Spleen (tissue), 7 donors: ENCODE measurements at regions not wholly inside any gene's neighbourhood (a gene's known extent, or its start where the extent isn't known, plus 50 kb on each side); places are given as distances from the start of the nearest gene placed in this dataset.

ENCODE experiments used
- CTCF ChIP-seq, 11 experiments: fragments of 200-600 bp in 7 of 11; fragments of 450-650 bp in 4 of 11; sonication (generic) in 4 of 11; IDR thresholded peaks in 8 of 11; conservative IDR thresholded peaks in 3 of 11; 1 replicate in 7 of 11; 2 replicates in 4 of 11; pipeline versions ENCODE4 v1.4.0 to v1.8.0; 2016 to 2021; ENCODE audit warnings: antibody characterized with exemption in 11 of 11, inconsistent platforms in 4 of 11, mild to moderate bottlenecking in 1 of 11
- POLR2A ChIP-seq, 3 donors: fragments of 450-650 bp; IDR thresholded peaks; one replicate each; pipeline ENCODE4 v1.5.1; 2017; ENCODE audit warnings: antibody characterized with exemption in 3 of 3, mild to moderate bottlenecking in 1 of 3
- donor health status: DM: no; HTN: no; CAD: no; lungs with moderate emphysema.
- donor health status: DM: no; HTN: no; CAD: no.
- donor health status: DM: no; HTN: no; CAD: no.

DNA sequence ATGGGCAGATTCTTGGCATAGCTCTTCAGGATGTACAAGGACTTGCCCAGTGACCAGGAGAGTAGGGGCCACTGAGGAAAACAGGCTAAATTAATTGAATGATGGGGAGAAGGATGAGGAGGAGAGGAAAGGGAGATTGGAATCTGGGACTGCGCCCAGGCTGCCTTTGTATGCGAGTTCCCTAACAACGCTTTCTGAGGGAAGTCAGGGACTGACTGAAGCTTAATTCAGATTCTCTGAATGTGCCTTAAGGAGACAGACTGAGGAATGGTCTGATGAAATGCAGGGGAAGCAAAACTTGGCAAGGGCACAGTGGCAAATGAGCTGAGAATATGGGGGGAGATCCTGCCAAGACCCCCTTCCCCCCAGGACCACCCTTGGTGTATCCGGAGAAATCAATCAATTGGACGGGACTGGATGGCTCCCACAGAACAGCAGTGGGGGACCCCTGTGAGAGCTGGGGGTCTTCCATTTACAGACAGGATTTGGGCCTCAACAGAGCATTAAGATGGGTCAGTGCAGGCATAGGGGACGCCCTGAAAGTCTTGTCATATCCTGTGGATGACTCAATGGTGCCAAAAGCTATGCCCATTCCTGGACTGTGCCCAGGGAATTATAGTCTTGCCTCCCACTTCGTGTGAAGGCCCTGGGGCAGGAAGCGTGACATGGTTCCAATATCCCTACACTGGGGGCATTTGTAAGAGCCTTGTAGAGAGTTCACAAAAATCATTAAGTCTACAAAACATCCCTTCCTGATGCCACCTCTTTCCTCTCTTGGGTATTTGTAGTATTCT is 215.5 kb upstream of the TNC start:
- TF ChIP-seq CTCF (IDR thresholded peaks at IDR 0.05 in 8 of 11, conservative IDR thresholded peaks at IDR 0.05 in 3 of 11) = no peak
- TF ChIP-seq POLR2A (IDR thresholded peaks at IDR 0.05) = no peak
